GM08714 (cell line): ENCODE measurements at regions not wholly inside any gene's neighbourhood (a gene's known extent, or its start where the extent isn't known, plus 50 kb on each side); places are given as distances from the start of the nearest gene placed in this dataset.

ENCODE experiments used
- H3K4me3 ChIP-seq: fragments of 200-500 bp; sonication (Bioruptor generic); 2 replicates; pipeline ENCODE4 v1.5.1; 2014; ENCODE audit warnings: mild to moderate bottlenecking, low read length, inconsistent platforms
- ZNF274 ChIP-seq: IDR thresholded peaks from 2 replicates; pipeline ENCODE4 v1.6.1; 2012; ENCODE audit warnings: mild to moderate bottlenecking, low read depth, low read length

GRCh38 chr18:38887671-38888020 lies 1322.0 kb upstream of the CELF4 start:
- no peak overlapping the region for H3K4me3 ChIP-seq
- TF ChIP-seq ZNF274, result no peak

GRCh38 chr18:38886861-38887670 lies 1321.5 kb upstream of the CELF4 start:
- TF ChIP-seq ZNF274, result no peak
- no peak overlapping the region for H3K4me3 ChIP-seq

- no peak for TF ChIP-seq ZNF274
- H3K4me3 ChIP-seq, result no peak overlapping the region
Measured at GRCh38 chr18:38886235-38886634, 1320.6 kb upstream of the CELF4 start.

- TF ChIP-seq ZNF274, result no peak
- H3K4me3 ChIP-seq, result no peak overlapping the region
Measured at GRCh38 chr18:38884050-38884449, 1318.5 kb upstream of the CELF4 start.

- no peak for TF ChIP-seq ZNF274
- H3K4me3 ChIP-seq, result no peak overlapping the region
Measured at GRCh38 chr18:38883111-38883510, 1317.5 kb upstream of the CELF4 start.

- no peak for TF ChIP-seq ZNF274
- no peak overlapping the region for H3K4me3 ChIP-seq
Measured at GRCh38 chr18:38879871-38880270, 1314.3 kb upstream of the CELF4 start.

GRCh38 chr18:38872342-38872741 lies 1306.7 kb upstream of the CELF4 start:
- TF ChIP-seq ZNF274, result no peak

GRCh38 chr18:38868757-38869156 lies 1303.2 kb upstream of the CELF4 start:
- TF ChIP-seq ZNF274, result no peak
- no peak overlapping the region for H3K4me3 ChIP-seq

More at GRCh38 chr18:38872342-38872741, 1306.7 kb upstream of the CELF4 start:
- no peak overlapping the region for H3K4me3 ChIP-seq

GRCh38 chr18:38867680-38868079 lies 1302.1 kb upstream of the CELF4 start:
- H3K4me3 ChIP-seq, result no peak overlapping the region
- no peak for TF ChIP-seq ZNF274

GRCh38 chr18:38851526-38851925 lies 1285.9 kb upstream of the CELF4 start:
- no peak overlapping the region for H3K4me3 ChIP-seq
- no peak for TF ChIP-seq ZNF274

GRCh38 chr18:38847326-38847725 lies 1281.7 kb upstream of the CELF4 start:
- TF ChIP-seq ZNF274, result no peak
- H3K4me3 ChIP-seq, result no peak overlapping the region

- H3K4me3 ChIP-seq, result no peak overlapping the region
- TF ChIP-seq ZNF274, result no peak
Measured at GRCh38 chr18:38843291-38843690, 1277.7 kb upstream of the CELF4 start.

- no peak overlapping the region for H3K4me3 ChIP-seq
- no peak for TF ChIP-seq ZNF274
Measured at GRCh38 chr18:38826247-38826646, 1260.6 kb upstream of the CELF4 start.

- no peak for TF ChIP-seq ZNF274
- no peak overlapping the region for H3K4me3 ChIP-seq
Measured at GRCh38 chr18:38811209-38811608, 1245.6 kb upstream of the CELF4 start.

- TF ChIP-seq ZNF274, result no peak
- no peak overlapping the region for H3K4me3 ChIP-seq
Measured at GRCh38 chr18:38810789-38811188, 1245.2 kb upstream of the CELF4 start.

GRCh38 chr18:38807915-38808314 lies 1242.3 kb upstream of the CELF4 start:
- H3K4me3 ChIP-seq, result no peak overlapping the region
- TF ChIP-seq ZNF274, result no peak

- no peak for TF ChIP-seq ZNF274
- H3K4me3 ChIP-seq, result no peak overlapping the region
Measured at GRCh38 chr18:38805256-38805655, 1239.7 kb upstream of the CELF4 start.
